Heart right ventricle (tissue), 16 donors: ENCODE measurements at regions not wholly inside any gene's neighbourhood (a gene's known extent, or its start where the extent isn't known, plus 50 kb on each side); places are given as distances from the start of the nearest gene placed in this dataset.

ENCODE experiments used
- ATAC-seq, 8 donors: fragments of 200-7000 bp; cut with Tn5 transposase; one replicate each; pipeline ENCODE4 v1.9.1; 2020; ENCODE audit warnings: mild to moderate bottlenecking in 8 of 8, moderate library complexity in 8 of 8, moderate number of reproducible peaks in 1 of 8
- DNase-seq, 2 donors: peaks; one replicate each; pipeline ENCODE4 v3.0.0-alpha.2; 2020
- H3K27ac ChIP-seq, 10 donors: fragments of 200-600 bp; sonication (generic) in 2 of 10; one replicate each; pipeline versions ENCODE4 v1.5.0 to v1.8.0; 2020 to 2022; ENCODE audit warnings: mild to moderate bottlenecking in 3 of 10
- H3K27me3 ChIP-seq, 7 donors: fragments of 200-600 bp; one replicate each; pipeline ENCODE4 v1.8.0; 2021 to 2022; ENCODE audit warnings: mild to moderate bottlenecking in 2 of 7
- H3K36me3 ChIP-seq, 9 donors: fragments of 200-600 bp; sonication (generic) in 1 of 9; one replicate each; pipeline versions ENCODE4 v1.5.0 to v1.8.0; 2020 to 2022; ENCODE audit warnings: mild to moderate bottlenecking in 2 of 9
- H3K4me1 ChIP-seq, 9 donors: fragments of 200-600 bp; sonication (generic) in 1 of 9; one replicate each; pipeline versions ENCODE4 v1.5.0 to v1.8.0; 2020 to 2022; ENCODE audit warnings: mild to moderate bottlenecking in 4 of 9
- H3K4me3 ChIP-seq, 10 donors: fragments of 200-600 bp; sonication (generic) in 2 of 10; one replicate each; pipeline versions ENCODE4 v1.5.0 to v1.8.0; 2020 to 2022; ENCODE audit warnings: mild to moderate bottlenecking in 7 of 10, moderate library complexity in 2 of 10
- H3K9me3 ChIP-seq, 11 donors: fragments of 200-600 bp in 10 of 11; sonication (generic) in 2 of 11; one replicate each; pipeline versions ENCODE4 v1.5.0 to v1.8.0; 2013 to 2022; ENCODE audit warnings: mild to moderate bottlenecking in 2 of 11, control low read depth in 1 of 11, moderate library complexity in 1 of 11
- WGBS, 2 donors: extraction: QIAGEN DNeasy Blood & Tissue Kit; methylation state at CpG; one replicate each; pipeline ENCODE4 v1.1.7; 2013; ENCODE audit warnings: inconsistent platforms in 1 of 2; 5-methylcytosine and 5-hydroxymethylcytosine counted together
- intact Hi-C, 10 donors: fragments of 100-400 bp; cut with DNase I; formaldehyde crosslinking; loops; one replicate each; pipeline versions ENCODE4 v1.11.1 to v1.14.2; 2022
- TF ChIP-seq, protein P1 (sequence below), 9 donors: fragments of 200-600 bp; sonication (generic) in 2 of 9; IDR thresholded peaks; one replicate each; pipeline versions ENCODE4 v1.5.0 to v1.8.0; 2021 to 2022; ENCODE audit warnings: antibody characterized with exemption in 9 of 9, mild to moderate bottlenecking in 5 of 9, moderate library complexity in 1 of 9
- donor health status: Arrhythmogenic right ventricular cardiomyopathy.
- donor health status: ischemic (EF 13 %, LVEDD 7.1; RV severe dilation, severe dysfunction).
- donor health status: healthy with polysubstance abuse.
- donor health status: DM: no; HTN: yes; CAD: no.
- donor health status: DM: no; HTN: no; CAD: no.
- donor health status: ischemic (EF 25% LVEDD 6.9; RV normal size, moderate dysfunction).
- donor health status: ischemic (EF 25% LVEDD 5.7; RV mildly dilated, moderate dysfunction).
- donor health status: healthy.
- donor health status: DM: yes; HTN: yes; CAD: no.
- donor health status: Ischemic cardiomyopathy.
- donor health status: ischemic (EF 35%, LVEDD 5.7; RV mildly dilated, moderate dysfunction).
- donor health status: nonischemic (EF 11% LVEDD 7.7; RV severe dilation, severe dysfunction).
- donor health status: DM: yes; HTN: yes; CAD: no.
- donor health status: PGD.
- donor health status: ischemic (EF 29% LVEDD 5.4; RV normal size, mild dysfunction).
- donor health status: nonischemic (EF 23%, LVEDD 6.1; RV moderate dilation, normal function).

DNA sequence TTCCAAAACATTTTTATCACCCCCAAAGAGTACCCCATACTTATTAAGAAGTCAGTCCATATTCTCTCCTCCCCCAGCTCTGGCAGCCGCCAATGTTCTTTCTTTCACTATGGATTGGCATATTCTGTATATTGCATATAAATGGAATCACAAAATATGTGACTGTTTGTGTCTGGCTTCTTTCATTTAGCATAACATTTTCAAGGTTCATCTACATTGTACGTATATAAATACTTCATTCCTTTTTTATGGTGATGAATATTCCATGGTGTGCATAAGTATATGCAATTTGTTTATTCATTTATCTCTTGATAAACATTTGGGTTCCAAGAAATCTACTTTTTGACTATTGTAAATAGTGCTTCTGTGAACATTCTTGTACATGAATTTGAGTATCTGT lies 653.1 kb downstream of the XPNPEP1 start:
- Histone ChIP-seq H3K9me3 (no peaks in the 10 kb centered on the region), H3K4me1 (no peaks in the 10 kb centered on the region), H3K27me3 (no peaks in the 10 kb centered on the region), H3K36me3 (no peaks in the 10 kb centered on the region), H3K4me3 (no peak overlapping the region), H3K27ac (no peak overlapping the region)
- ATAC-seq (no peak), DNase-seq (no peak)
- intact Hi-C loops = no loop called here
- TF ChIP-seq, protein P1, sequence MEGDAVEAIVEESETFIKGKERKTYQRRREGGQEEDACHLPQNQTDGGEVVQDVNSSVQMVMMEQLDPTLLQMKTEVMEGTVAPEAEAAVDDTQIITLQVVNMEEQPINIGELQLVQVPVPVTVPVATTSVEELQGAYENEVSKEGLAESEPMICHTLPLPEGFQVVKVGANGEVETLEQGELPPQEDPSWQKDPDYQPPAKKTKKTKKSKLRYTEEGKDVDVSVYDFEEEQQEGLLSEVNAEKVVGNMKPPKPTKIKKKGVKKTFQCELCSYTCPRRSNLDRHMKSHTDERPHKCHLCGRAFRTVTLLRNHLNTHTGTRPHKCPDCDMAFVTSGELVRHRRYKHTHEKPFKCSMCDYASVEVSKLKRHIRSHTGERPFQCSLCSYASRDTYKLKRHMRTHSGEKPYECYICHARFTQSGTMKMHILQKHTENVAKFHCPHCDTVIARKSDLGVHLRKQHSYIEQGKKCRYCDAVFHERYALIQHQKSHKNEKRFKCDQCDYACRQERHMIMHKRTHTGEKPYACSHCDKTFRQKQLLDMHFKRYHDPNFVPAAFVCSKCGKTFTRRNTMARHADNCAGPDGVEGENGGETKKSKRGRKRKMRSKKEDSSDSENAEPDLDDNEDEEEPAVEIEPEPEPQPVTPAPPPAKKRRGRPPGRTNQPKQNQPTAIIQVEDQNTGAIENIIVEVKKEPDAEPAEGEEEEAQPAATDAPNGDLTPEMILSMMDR (IDR thresholded peaks at IDR 0.05) = no peak
- WGBS, 2 donors = 84 to 87% methylated on average over 2 of the region's 2 CpGs

DNA sequence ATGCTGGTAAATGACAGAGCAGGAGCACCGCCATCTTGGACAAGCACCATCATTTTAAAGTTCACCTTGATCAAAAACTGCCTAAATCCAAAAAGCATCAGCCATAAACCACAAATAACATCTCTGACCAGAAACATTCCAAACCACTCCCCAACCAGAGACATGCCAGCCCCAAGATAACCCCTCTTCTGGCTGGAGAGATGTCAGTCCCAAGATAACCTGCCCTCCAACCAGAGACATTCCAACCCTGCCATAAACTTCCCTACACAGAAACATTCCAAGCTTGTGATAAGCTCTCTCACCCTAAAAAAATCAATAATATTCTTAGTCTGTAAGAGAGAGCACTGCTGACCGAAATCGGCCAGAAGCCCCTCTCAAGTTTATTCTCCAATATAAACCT lies 659.3 kb downstream of the XPNPEP1 start:
- H3K27me3 ChIP-seq = no peaks in the 10 kb centered on the region
- no peak for ATAC-seq
- TF ChIP-seq, protein P1 (IDR thresholded peaks at IDR 0.05) = no peak
- intact Hi-C loops = no loop called here
- DNase-seq = no peak
- no peaks in the 10 kb centered on the region for H3K4me1 ChIP-seq
- H3K4me3 ChIP-seq = no peak overlapping the region
- 74 to 78% methylated on average over 3 of the region's 3 CpGs for WGBS, 2 donors
- peaks cover 0 to 13% (median 0%) of the 10 kb centered on the region in 11 donors for H3K9me3 ChIP-seq
- H3K27ac ChIP-seq = no peak overlapping the region
- H3K36me3 ChIP-seq = no peaks in the 10 kb centered on the region

DNA sequence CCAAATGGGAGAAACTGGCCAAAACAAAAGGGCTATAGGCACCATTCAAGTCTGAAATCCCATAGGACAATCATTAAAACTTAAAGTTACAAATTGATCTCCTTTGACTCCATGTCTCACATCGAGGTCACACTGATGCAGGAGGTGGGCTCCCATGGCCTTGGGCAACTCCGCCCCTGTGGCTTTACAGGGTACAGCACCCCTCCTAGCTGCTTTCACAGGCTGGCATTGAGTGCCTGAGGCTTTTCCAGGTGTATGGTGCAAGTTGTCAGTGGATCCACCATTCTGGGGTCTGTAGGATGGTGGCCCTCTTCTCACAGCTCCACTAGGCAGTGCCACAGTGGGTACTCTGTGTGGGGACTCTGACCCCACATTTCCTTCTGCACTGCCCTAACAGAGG lies 662.1 kb downstream of the XPNPEP1 start:
- DNase-seq (no peak), ATAC-seq (no peak)
- 53 to 72% methylated on average over 2 of the region's 2 CpGs for WGBS, 2 donors
- intact Hi-C loops = no loop called here
- H3K4me1 ChIP-seq = no peaks in the 10 kb centered on the region
- H3K36me3 ChIP-seq = no peaks in the 10 kb centered on the region
- no peak overlapping the region for H3K27ac ChIP-seq
- TF ChIP-seq, protein P1 (IDR thresholded peaks at IDR 0.05) = no peak
- H3K27me3 ChIP-seq = no peaks in the 10 kb centered on the region
- peaks cover 0 to 13% (median 0%) of the 10 kb centered on the region in 11 donors for H3K9me3 ChIP-seq
- no peak overlapping the region for H3K4me3 ChIP-seq

- DNase-seq = no peak
- Histone ChIP-seq H3K36me3 (no peaks in the 10 kb centered on the region), H3K4me3 (no peak overlapping the region), H3K27ac (no peak overlapping the region), H3K9me3 (peaks cover 0 to 13% (median 0%) of the 10 kb centered on the region in 11 donors), H3K4me1 (no peaks in the 10 kb centered on the region), H3K27me3 (no peaks in the 10 kb centered on the region)
- intact Hi-C loops = no loop called here
- 58 to 68% methylated on average over 4 of the region's 4 CpGs for WGBS, 2 donors
- TF ChIP-seq, protein P1 (IDR thresholded peaks at IDR 0.05) = no peak
- no peak for ATAC-seq
Measured at GRCh38 chr10:109259293-109259692, 664.0 kb downstream of the XPNPEP1 start.
